ENCODE measurements at regions not wholly inside any gene's neighbourhood (a gene's known extent, or its start where the extent isn't known, plus 50 kb on each side); places are given as distances from the start of the nearest gene placed in this dataset.

- no peak for DNase-seq (ENCODE audit: low read depth in 4 of 4, low spot score in 3 of 4)
These were observed 142.2 kb upstream of the KCNG1 start for GRCh38 chr20:51165131-51165530.

DNA sequence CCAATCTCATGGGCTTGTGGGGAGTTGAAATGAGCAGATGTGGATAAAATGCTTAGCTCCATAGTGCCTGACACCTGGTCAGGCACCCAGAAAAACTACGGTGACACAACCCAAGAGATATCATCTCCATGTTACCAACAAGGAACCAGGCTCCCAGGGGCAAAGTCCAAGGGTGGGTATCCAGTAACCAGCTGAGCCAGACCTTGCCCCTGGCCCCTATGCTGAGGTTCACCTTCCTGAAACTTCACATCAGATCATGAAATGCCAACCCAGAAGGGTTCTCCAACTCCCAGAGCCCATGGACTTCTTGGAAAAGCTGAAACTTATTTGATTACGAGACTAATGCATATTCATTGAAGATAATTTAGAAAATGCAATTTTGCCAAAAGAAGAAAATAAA, 141.8 kb upstream of the KCNG1 start:
- no peak for DNase-seq (ENCODE audit: low read depth in 4 of 4, low spot score in 3 of 4)

GRCh38 chr20:51163996-51164600, 141.2 kb upstream of the KCNG1 start:
- no peak for DNase-seq (ENCODE audit: low read depth in 4 of 4, low spot score in 3 of 4)

- no peak for DNase-seq (ENCODE audit: low read depth in 4 of 4, low spot score in 3 of 4)
These were observed 139.1 kb upstream of the KCNG1 start for GRCh38 chr20:51162015-51162414.

- DNase-seq (ENCODE audit: low read depth in 4 of 4, low spot score in 3 of 4) = no peak
These were observed 137.9 kb upstream of the KCNG1 start for GRCh38 chr20:51160821-51161220.

DNA sequence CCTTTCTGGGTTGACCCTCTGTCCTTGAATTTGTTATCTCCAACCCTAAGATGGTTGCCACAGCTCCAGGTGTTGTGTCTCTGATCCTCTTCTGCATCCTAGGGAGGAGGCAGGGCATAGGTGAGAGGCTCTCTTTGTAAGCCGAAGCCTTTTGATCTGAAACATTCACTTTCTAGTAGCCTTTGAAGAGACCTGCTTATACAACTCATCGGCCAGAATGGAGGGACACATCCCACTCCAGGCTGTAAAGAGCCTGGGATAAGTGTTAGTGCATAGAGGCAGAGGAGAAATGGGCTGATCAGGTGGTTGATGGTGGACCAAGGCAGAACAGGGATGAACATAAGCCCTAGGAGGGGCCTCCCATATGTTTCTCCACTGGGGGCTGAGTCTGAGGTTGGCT, 137.1 kb upstream of the KCNG1 start:
- no peak for DNase-seq (ENCODE audit: low read depth in 4 of 4, low spot score in 3 of 4)

DNA sequence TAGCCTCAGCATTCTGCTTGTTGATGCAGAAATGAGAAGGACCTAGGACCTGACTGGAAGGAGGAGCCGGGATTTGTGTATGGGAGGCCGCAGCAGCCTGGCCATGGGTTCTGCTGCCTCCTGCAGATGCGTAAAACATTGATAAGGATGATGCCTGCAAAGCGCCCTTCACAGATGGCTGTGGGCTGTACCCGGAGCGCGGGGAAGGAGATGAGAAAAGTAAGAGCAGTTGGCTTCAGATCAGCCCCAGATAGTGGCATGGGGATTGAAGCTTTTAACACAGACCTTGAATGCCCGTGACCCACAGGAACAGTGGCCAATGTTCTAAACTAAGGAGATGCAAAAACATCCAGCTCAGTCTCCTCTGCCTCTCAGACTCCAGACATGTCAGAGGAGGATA, 136.4 kb upstream of the KCNG1 start:
- no peak for DNase-seq (ENCODE audit: low read depth in 4 of 4, low spot score in 3 of 4)

- DNase-seq (ENCODE audit: low read depth in 4 of 4, low spot score in 3 of 4) = no peak
These were observed 135.3 kb upstream of the KCNG1 start for GRCh38 chr20:51158226-51158625.

GRCh38 chr20:51156041-51156982, 133.4 kb upstream of the KCNG1 start:
- no peak for DNase-seq (ENCODE audit: low read depth in 4 of 4, low spot score in 3 of 4)

GRCh38 chr20:51154708-51155690, 132.1 kb upstream of the KCNG1 start:
- no peak for DNase-seq (ENCODE audit: low read depth in 4 of 4, low spot score in 3 of 4)

DNA sequence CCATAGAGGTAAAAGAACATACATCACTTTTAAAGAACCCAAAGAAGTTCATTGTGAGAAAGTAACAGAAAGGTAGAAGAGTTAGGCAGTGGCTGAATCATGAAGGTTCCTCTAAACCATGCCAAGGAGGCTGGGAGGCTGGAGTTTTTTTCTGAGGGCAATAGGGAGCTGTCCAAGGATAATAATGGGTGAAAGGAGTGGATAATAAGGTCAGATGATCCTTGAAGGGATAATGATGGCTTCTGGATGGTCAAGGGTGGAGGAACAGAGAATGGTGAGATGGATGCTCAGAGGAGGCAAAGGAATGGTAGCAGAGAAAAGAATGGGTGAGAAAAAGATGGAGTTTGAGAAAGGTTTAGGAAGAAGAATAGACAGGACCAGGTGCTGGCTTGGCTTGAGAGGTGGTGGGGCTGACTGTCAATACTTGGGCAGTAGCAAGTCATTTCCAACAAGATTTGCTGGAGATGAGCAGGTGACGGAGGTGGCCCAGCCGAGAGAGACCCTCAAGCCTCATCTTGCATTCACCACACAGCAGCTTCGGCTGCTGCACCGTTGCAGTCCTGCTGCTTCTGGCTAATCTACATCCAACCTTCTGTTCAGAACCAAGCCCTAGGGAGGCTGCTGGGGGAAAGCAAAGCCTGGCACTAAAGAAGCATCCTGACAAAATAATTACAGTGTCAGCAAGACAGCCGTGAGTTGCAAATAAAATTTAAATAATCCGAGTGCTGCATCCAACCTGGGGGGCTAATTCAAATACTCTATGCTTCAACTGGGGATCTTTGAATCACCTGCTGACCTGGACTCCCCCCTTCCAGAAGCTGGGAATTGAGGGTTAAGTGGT, 131.2 kb upstream of the KCNG1 start:
- DNase-seq (ENCODE audit: low read depth in 4 of 4, low spot score in 3 of 4) = no peak

DNA sequence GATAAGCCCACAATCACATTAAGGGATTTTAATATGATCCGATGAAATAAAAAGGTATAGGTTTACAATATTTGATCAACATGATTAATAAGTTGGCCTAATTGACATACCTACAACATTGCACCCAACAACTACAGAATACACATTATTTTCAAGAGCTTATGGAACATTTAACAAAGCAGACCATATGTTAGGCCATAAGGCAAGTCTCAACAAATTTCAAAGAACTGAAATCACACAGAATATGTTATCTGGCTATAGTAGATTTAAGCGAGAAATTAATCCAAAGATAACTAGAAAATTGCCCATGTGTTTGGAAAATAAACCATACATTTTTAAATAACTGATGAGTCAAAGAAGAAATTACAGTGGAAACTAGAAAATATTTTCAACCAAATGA, 126.0 kb upstream of the KCNG1 start:
- no peak for DNase-seq (ENCODE audit: low read depth in 4 of 4, low spot score in 3 of 4)

DNA sequence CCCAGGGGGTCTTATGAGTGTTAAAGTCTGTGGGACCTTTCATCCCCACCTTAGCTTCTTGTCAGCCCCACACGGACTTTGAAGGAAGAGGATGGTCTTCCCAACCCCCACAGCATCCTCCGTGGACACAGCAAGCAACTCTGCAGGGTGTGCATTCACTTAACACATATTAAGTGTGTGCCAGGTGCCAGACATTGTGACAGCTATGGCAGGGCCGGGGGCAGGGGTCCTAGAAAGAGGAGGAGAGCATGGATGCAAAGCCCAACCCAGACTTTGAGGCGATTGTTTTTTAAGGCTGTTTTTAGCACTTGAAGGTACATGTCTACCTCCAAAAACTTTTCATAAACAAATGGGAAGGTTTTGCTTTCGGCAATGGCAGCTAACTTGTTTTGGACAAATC, 121.6 kb upstream of the KCNG1 start:
- no peak for DNase-seq (ENCODE audit: low read depth in 4 of 4, low spot score in 3 of 4)

DNA sequence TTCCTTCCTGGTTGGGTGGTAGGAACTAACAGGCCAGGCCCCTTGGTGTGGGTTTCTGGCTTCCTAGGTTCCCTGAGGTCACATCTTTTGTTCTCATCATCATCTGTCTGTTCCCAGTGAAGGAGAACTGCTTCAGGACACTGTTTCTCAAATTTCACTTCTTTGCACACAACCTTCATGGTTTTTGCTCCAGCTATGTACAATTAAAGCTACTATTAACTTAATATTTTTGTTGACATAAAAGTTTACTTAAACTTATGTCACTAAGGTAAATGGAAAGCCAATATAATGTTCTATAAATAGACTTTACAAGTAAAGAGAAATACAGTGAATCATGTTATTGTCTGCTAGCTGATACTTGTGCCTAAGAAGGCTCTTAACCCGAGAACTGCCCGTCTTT, 120.7 kb upstream of the KCNG1 start:
- DNase-seq (ENCODE audit: low read depth in 4 of 4, low spot score in 3 of 4) = no peak

- no peak for DNase-seq (ENCODE audit: low read depth in 4 of 4, low spot score in 3 of 4)
These were observed 119.5 kb upstream of the KCNG1 start for GRCh38 chr20:51142448-51142847.

GRCh38 chr20:51140671-51141070, 117.8 kb upstream of the KCNG1 start:
- no peak for DNase-seq (ENCODE audit: low read depth in 4 of 4, low spot score in 3 of 4)

- DNase-seq (ENCODE audit: low read depth in 4 of 4, low spot score in 3 of 4) = no peak
These were observed 117.0 kb upstream of the KCNG1 start for GRCh38 chr20:51139891-51140290.

GRCh38 chr20:51138576-51138975, 115.7 kb upstream of the KCNG1 start:
- no peak for DNase-seq (ENCODE audit: low read depth in 4 of 4, low spot score in 3 of 4)

GRCh38 chr20:51137461-51137860, 114.6 kb upstream of the KCNG1 start:
- no peak for DNase-seq (ENCODE audit: low read depth in 4 of 4, low spot score in 3 of 4)
